Peyer's patch (tissue), 4 donors: ENCODE measurements at regions not wholly inside any gene's neighbourhood (a gene's known extent, or its start where the extent isn't known, plus 50 kb on each side); places are given as distances from the start of the nearest gene placed in this dataset.

Experiments used
- DNase-seq, 3 donors: peaks; one replicate each; pipeline ENCODE4 v3.0.0-alpha.2; 2017 to 2019
- H3K27ac ChIP-seq, 4 donors: fragments of 200-600 bp; sonication (generic); one replicate each; pipeline ENCODE4 v1.5.1; 2016 to 2019
- H3K27me3 ChIP-seq, 2 donors: fragments of 200-600 bp; sonication (generic); one replicate each; pipeline ENCODE4 v1.5.1; 2019
- H3K36me3 ChIP-seq, 3 donors: fragments of 200-600 bp; sonication (generic); one replicate each; pipeline ENCODE4 v1.5.1; 2016 to 2019
- H3K4me1 ChIP-seq, 4 donors: fragments of 200-600 bp; sonication (generic); one replicate each; pipeline ENCODE4 v1.5.1; 2016 to 2019
- H3K4me3 ChIP-seq, 4 donors: fragments of 200-600 bp; sonication (generic); 1 replicate in 3 of 4; 2 replicates in 1 of 4; pipeline ENCODE4 v1.5.1; 2016 to 2019; ENCODE audit warnings: mild to moderate bottlenecking in 1 of 4
- H3K9me3 ChIP-seq, 4 donors: fragments of 200-600 bp; sonication (generic); one replicate each; pipeline ENCODE4 v1.5.1; 2016 to 2019; ENCODE audit warnings: mild to moderate bottlenecking in 1 of 4
- CTCF ChIP-seq, 6 experiments: fragments of 450-650 bp in 4 of 6; fragments of 200-600 bp in 2 of 6; sonication (generic) in 1 of 6; IDR thresholded peaks; one replicate each; pipeline ENCODE4 v1.5.1; 2017 to 2019; ENCODE audit warnings: antibody characterized with exemption in 6 of 6, mild to moderate bottlenecking in 3 of 6, moderate library complexity in 1 of 6
- POLR2A ChIP-seq, 2 donors: fragments of 450-650 bp; IDR thresholded peaks; one replicate each; pipeline ENCODE4 v1.5.1; 2017; ENCODE audit warnings: antibody characterized with exemption in 2 of 2, mild to moderate bottlenecking in 2 of 2, moderate library complexity in 2 of 2

GRCh38 chr6:67391955-67392354, 1243.1 kb upstream of the ADGRB3 start:
- TF ChIP-seq CTCF (IDR thresholded peaks at IDR 0.05), result no peak
- TF ChIP-seq POLR2A (IDR thresholded peaks at IDR 0.05), result no peak
- no peaks in the 10 kb centered on the region for H3K27me3 ChIP-seq
- no peaks in the 10 kb centered on the region for H3K9me3 ChIP-seq
- no peak overlapping the region for H3K4me3 ChIP-seq
- DNase-seq, result no peak
- no peaks in the 10 kb centered on the region for H3K36me3 ChIP-seq
- no peak overlapping the region for H3K27ac ChIP-seq
- H3K4me1 ChIP-seq, result no peaks in the 10 kb centered on the region

DNA sequence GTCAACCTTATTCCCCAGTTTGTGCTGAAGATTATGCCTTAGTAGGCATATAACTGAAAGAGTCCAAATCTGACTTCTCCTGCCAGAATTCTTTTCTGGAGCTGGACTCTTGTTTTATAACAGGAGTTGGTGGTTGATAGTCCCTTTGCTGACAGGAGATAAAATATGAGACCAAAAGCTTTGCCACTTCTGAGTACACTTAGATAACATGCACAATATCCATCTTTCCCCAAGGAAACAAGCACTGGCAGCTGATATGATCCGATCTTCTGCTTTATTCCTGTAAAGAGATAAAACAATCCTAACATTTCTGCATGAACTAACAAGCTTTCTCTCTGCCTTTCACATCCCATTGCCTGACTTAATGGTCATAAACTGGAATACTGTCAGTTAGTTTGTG, 1265.4 kb upstream of the ADGRB3 start:
- Histone ChIP-seq H3K27me3 (no peaks in the 10 kb centered on the region), H3K9me3 (no peaks in the 10 kb centered on the region), H3K4me1 (no peaks in the 10 kb centered on the region), H3K27ac (no peak overlapping the region), H3K36me3 (no peaks in the 10 kb centered on the region), H3K4me3 (no peak overlapping the region)
- TF ChIP-seq CTCF (IDR thresholded peaks at IDR 0.05) (no peak), POLR2A (IDR thresholded peaks at IDR 0.05) (no peak)
- no peak for DNase-seq

DNA sequence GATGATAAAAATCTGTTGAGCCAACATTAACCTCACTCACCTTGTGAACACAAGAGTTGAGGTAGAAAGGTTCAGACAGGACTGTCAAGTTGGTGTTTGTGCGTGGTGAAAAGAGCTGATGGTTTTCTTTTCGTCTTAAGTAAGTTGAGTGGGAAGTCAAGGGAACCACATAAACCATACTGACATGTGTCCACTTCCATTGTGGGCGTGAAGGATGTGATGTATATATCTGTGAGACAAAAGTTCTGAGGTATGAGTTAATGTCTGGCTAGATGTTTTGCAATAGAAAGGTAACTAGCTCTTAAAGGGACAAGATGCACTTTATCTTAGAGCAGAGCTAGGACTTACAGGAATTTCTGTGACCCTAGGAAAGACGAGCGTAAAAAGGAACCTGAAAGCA, 1272.1 kb upstream of the ADGRB3 start:
- no peaks in the 10 kb centered on the region for H3K4me1 ChIP-seq
- H3K27ac ChIP-seq, result no peak overlapping the region
- H3K27me3 ChIP-seq, result no peaks in the 10 kb centered on the region
- no peaks in the 10 kb centered on the region for H3K36me3 ChIP-seq
- TF ChIP-seq CTCF (IDR thresholded peaks at IDR 0.05) (no peak), POLR2A (IDR thresholded peaks at IDR 0.05) (no peak)
- no peak for DNase-seq
- no peaks in the 10 kb centered on the region for H3K9me3 ChIP-seq
- no peak overlapping the region for H3K4me3 ChIP-seq

DNA sequence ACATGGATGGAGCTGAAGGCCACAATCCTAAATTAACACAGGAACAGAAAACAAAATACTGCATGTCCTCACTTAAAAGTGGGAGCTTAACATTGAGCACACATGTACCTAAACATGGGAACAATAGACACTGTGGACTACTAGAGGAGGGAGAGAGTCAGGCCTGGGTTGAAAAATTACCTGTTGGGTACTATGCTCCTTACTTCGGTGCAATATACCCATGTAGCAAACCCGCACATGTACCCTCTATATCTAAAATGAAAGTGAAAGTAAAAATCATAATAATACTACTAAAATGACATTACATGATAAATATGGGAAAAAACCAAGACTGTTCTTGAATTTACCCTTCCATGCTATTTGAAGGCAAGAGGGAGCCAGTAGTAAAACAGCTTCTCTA, 1273.8 kb upstream of the ADGRB3 start:
- Histone ChIP-seq H3K36me3 (no peaks in the 10 kb centered on the region), H3K4me3 (no peak overlapping the region), H3K27ac (no peak overlapping the region), H3K9me3 (no peaks in the 10 kb centered on the region), H3K4me1 (no peaks in the 10 kb centered on the region), H3K27me3 (no peaks in the 10 kb centered on the region)
- TF ChIP-seq POLR2A (IDR thresholded peaks at IDR 0.05), result no peak
- TF ChIP-seq CTCF (IDR thresholded peaks at IDR 0.05), result no peak
- DNase-seq, result no peak

DNA sequence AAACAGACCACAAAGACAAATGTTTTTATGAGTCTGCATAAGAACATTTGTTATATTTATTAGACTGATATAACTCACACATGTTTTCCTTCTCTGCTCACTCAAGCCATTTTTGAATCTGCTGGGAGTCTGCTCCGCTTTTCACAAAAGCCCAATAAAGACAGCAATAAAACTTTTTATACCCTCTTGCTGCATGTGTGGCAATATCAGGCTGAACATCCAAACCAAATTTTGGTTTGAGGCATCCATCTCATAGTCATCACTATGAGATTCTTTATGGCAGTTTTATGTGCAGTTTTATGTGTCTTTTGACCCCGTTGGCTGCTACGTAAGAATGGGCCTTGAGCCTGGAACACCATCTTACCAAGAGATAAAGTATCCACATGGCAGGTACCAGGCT, 1276.8 kb upstream of the ADGRB3 start:
- H3K4me3 ChIP-seq, result no peak overlapping the region
- H3K9me3 ChIP-seq, result no peaks in the 10 kb centered on the region
- no peaks in the 10 kb centered on the region for H3K4me1 ChIP-seq
- no peak overlapping the region for H3K27ac ChIP-seq
- no peaks in the 10 kb centered on the region for H3K27me3 ChIP-seq
- TF ChIP-seq CTCF (IDR thresholded peaks at IDR 0.05) (no peak), POLR2A (IDR thresholded peaks at IDR 0.05) (no peak)
- no peaks in the 10 kb centered on the region for H3K36me3 ChIP-seq
- DNase-seq, result no peak

DNA sequence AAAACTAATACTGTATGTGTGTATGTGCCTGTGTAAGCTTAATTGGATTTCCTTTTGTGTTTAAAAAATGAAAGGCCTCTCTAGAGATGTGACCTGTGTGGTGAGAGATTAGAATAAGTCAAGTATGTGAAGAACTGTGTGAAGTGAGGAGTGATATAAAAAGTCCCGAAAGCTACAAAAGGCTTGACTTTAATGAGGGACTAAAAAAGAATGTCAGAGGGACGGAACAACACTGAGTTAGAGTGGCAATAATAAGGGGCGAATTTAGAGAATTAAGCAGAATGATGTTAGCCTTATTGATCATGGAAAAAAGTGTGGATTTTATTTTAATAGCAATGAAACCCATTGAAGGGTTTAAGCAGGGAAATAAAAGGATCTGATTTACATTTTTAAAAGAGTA, 1281.2 kb upstream of the ADGRB3 start:
- Histone ChIP-seq H3K9me3 (no peaks in the 10 kb centered on the region), H3K4me3 (no peak overlapping the region), H3K4me1 (no peaks in the 10 kb centered on the region), H3K27me3 (no peaks in the 10 kb centered on the region), H3K27ac (no peak overlapping the region), H3K36me3 (no peaks in the 10 kb centered on the region)
- DNase-seq, result no peak
- TF ChIP-seq CTCF (IDR thresholded peaks at IDR 0.05), result no peak
- no peak for TF ChIP-seq POLR2A (IDR thresholded peaks at IDR 0.05)
